ENCODE measurements at regions not wholly inside any gene's neighbourhood (a gene's known extent, or its start where the extent isn't known, plus 50 kb on each side); places are given as distances from the start of the nearest gene placed in this dataset.

DNA sequence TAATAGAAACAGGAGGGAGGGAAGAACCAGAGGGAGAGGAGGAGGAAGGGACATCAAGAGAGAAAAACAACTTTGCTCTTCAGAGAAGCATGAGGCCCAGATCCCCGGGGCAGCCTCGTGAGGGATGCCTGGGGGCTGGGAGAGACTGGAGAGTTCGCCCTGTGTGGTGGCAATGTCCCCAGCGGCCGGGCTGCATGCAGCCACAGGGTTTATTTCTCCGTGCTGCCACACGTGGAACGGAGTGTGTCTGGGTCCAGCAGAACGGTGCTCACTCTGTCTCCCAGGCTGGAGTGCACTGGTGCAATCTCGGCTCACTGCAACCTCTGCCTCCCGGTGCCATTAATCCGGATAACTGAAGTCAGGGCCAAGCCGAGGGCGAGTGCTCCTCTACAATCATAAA is 257.7 kb downstream of the ACTR3B start:
- TF ChIP-seq, protein P1, sequence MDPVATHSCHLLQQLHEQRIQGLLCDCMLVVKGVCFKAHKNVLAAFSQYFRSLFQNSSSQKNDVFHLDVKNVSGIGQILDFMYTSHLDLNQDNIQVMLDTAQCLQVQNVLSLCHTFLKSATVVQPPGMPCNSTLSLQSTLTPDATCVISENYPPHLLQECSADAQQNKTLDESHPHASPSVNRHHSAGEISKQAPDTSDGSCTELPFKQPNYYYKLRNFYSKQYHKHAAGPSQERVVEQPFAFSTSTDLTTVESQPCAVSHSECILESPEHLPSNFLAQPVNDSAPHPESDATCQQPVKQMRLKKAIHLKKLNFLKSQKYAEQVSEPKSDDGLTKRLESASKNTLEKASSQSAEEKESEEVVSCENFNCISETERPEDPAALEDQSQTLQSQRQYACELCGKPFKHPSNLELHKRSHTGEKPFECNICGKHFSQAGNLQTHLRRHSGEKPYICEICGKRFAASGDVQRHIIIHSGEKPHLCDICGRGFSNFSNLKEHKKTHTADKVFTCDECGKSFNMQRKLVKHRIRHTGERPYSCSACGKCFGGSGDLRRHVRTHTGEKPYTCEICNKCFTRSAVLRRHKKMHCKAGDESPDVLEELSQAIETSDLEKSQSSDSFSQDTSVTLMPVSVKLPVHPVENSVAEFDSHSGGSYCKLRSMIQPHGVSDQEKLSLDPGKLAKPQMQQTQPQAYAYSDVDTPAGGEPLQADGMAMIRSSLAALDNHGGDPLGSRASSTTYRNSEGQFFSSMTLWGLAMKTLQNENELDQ (tag by site-specific recombination; IDR thresholded peaks at IDR 0.05; ENCODE audit: low read depth): no peak
- TF ChIP-seq HOXA7 (CRISPR knock-in tag; IDR thresholded peaks at IDR 0.05; ENCODE audit: borderline replicate concordance) (no peak), ZNF560 (tag by site-specific recombination; IDR thresholded peaks at IDR 0.05; ENCODE audit: borderline replicate concordance) (no peak), ZNF792 (tag by site-specific recombination; IDR thresholded peaks at IDR 0.05) (no peak), TRIM28 (IDR thresholded peaks at IDR 0.05; ENCODE audit: borderline replicate concordance, low read length) (no peak), BCL11B (tag by site-specific recombination; IDR thresholded peaks at IDR 0.05; ENCODE audit: low read depth) (no peak), SETDB1 (IDR thresholded peaks at IDR 0.05; ENCODE audit: insufficient read length, low read length) (no peak), ZNF768 (tag by site-specific recombination; IDR thresholded peaks at IDR 0.05) (no peak), ZNF335 (tag by site-specific recombination; conservative IDR thresholded peaks at IDR 0.05) (no peak), IKZF3 (tag by site-specific recombination; IDR thresholded peaks at IDR 0.05) (no peak)
- TF ChIP-seq, protein P2, sequence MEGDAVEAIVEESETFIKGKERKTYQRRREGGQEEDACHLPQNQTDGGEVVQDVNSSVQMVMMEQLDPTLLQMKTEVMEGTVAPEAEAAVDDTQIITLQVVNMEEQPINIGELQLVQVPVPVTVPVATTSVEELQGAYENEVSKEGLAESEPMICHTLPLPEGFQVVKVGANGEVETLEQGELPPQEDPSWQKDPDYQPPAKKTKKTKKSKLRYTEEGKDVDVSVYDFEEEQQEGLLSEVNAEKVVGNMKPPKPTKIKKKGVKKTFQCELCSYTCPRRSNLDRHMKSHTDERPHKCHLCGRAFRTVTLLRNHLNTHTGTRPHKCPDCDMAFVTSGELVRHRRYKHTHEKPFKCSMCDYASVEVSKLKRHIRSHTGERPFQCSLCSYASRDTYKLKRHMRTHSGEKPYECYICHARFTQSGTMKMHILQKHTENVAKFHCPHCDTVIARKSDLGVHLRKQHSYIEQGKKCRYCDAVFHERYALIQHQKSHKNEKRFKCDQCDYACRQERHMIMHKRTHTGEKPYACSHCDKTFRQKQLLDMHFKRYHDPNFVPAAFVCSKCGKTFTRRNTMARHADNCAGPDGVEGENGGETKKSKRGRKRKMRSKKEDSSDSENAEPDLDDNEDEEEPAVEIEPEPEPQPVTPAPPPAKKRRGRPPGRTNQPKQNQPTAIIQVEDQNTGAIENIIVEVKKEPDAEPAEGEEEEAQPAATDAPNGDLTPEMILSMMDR (tag by site-specific recombination; IDR thresholded peaks at IDR 0.05): no peak
- TF ChIP-seq, protein P3, sequence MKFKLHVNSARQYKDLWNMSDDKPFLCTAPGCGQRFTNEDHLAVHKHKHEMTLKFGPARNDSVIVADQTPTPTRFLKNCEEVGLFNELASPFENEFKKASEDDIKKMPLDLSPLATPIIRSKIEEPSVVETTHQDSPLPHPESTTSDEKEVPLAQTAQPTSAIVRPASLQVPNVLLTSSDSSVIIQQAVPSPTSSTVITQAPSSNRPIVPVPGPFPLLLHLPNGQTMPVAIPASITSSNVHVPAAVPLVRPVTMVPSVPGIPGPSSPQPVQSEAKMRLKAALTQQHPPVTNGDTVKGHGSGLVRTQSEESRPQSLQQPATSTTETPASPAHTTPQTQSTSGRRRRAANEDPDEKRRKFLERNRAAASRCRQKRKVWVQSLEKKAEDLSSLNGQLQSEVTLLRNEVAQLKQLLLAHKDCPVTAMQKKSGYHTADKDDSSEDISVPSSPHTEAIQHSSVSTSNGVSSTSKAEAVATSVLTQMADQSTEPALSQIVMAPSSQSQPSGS (tag by site-specific recombination; IDR thresholded peaks at IDR 0.05; ENCODE audit: low read depth): no peak
- TF ChIP-seq, protein P4, sequence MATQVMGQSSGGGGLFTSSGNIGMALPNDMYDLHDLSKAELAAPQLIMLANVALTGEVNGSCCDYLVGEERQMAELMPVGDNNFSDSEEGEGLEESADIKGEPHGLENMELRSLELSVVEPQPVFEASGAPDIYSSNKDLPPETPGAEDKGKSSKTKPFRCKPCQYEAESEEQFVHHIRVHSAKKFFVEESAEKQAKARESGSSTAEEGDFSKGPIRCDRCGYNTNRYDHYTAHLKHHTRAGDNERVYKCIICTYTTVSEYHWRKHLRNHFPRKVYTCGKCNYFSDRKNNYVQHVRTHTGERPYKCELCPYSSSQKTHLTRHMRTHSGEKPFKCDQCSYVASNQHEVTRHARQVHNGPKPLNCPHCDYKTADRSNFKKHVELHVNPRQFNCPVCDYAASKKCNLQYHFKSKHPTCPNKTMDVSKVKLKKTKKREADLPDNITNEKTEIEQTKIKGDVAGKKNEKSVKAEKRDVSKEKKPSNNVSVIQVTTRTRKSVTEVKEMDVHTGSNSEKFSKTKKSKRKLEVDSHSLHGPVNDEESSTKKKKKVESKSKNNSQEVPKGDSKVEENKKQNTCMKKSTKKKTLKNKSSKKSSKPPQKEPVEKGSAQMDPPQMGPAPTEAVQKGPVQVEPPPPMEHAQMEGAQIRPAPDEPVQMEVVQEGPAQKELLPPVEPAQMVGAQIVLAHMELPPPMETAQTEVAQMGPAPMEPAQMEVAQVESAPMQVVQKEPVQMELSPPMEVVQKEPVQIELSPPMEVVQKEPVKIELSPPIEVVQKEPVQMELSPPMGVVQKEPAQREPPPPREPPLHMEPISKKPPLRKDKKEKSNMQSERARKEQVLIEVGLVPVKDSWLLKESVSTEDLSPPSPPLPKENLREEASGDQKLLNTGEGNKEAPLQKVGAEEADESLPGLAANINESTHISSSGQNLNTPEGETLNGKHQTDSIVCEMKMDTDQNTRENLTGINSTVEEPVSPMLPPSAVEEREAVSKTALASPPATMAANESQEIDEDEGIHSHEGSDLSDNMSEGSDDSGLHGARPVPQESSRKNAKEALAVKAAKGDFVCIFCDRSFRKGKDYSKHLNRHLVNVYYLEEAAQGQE (tag by site-specific recombination; IDR thresholded peaks at IDR 0.05): no peak
- TF ChIP-seq, protein P5, sequence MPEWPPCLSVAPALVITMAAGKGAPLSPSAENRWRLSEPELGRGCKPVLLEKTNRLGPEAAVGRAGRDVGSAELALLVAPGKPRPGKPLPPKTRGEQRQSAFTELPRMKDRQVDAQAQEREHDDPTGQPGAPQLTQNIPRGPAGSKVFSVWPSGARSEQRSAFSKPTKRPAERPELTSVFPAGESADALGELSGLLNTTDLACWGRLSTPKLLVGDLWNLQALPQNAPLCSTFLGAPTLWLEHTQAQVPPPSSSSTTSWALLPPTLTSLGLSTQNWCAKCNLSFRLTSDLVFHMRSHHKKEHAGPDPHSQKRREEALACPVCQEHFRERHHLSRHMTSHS (tag by site-specific recombination; IDR thresholded peaks at IDR 0.05): no peak
